Adrenal gland (tissue), 5 donors: ENCODE measurements at regions not wholly inside any gene's neighbourhood (a gene's known extent, or its start where the extent isn't known, plus 50 kb on each side); places are given as distances from the start of the nearest gene placed in this dataset.

Experiments used
- POLR2A ChIP-seq, 2 donors: fragments of 450-650 bp; IDR thresholded peaks; one replicate each; pipeline ENCODE4 v1.6.1; 2017; ENCODE audit warnings: antibody characterized with exemption in 2 of 2, mild to moderate bottlenecking in 2 of 2, moderate library complexity in 1 of 2
- TF ChIP-seq, protein P1 (sequence below), 6 experiments: fragments of 450-650 bp in 4 of 6; fragments of 200-600 bp in 2 of 6; sonication (generic) in 1 of 6; IDR thresholded peaks; 1 replicate in 5 of 6; 2 replicates in 1 of 6; pipeline versions ENCODE4 v1.5.1 to v1.8.0; 2016 to 2021; ENCODE audit warnings: antibody characterized with exemption in 6 of 6, mild to moderate bottlenecking in 2 of 6, moderate library complexity in 1 of 6
- donor health status: DM: no; HTN: no; CAD: no.

DNA sequence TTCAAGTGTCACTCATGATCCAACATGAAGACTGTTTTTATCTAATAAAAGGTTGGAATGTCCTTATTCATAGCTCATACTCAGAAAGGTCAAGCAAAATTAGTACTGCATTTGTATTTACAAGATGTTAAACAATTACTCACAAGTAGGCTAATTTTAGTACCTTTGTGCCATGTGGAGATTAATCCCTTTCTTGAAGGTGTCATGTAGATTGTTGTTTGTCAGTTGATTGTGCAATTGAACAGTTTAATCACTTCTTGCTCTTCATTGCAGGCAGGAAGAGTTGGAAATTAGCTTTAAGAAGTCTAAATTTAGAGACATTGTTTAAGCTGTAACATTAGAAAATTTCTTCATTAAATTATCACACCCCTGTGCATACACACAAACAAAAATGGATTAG lies 847.1 kb downstream of the KCNT2 start:
- TF ChIP-seq POLR2A (IDR thresholded peaks at IDR 0.05): no peak
- TF ChIP-seq, protein P1, sequence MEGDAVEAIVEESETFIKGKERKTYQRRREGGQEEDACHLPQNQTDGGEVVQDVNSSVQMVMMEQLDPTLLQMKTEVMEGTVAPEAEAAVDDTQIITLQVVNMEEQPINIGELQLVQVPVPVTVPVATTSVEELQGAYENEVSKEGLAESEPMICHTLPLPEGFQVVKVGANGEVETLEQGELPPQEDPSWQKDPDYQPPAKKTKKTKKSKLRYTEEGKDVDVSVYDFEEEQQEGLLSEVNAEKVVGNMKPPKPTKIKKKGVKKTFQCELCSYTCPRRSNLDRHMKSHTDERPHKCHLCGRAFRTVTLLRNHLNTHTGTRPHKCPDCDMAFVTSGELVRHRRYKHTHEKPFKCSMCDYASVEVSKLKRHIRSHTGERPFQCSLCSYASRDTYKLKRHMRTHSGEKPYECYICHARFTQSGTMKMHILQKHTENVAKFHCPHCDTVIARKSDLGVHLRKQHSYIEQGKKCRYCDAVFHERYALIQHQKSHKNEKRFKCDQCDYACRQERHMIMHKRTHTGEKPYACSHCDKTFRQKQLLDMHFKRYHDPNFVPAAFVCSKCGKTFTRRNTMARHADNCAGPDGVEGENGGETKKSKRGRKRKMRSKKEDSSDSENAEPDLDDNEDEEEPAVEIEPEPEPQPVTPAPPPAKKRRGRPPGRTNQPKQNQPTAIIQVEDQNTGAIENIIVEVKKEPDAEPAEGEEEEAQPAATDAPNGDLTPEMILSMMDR (IDR thresholded peaks at IDR 0.05): no peak
